ENCODE measurements at regions not wholly inside any gene's neighbourhood (a gene's known extent, or its start where the extent isn't known, plus 50 kb on each side); places are given as distances from the start of the nearest gene placed in this dataset.

GRCh38 chr5:159712672-159713071, 203.6 kb upstream of the ADRA1B start:
- TF ChIP-seq CTCF (IDR thresholded peaks at IDR 0.05) (no peak), POLR2A (IDR thresholded peaks at IDR 0.05) (no peak)
